NB4 (cell line): ENCODE measurements at regions not wholly inside any gene's neighbourhood (a gene's known extent, or its start where the extent isn't known, plus 50 kb on each side); places are given as distances from the start of the nearest gene placed in this dataset.
A peak's percentile ranks its signal among the peaks of the same experiment; 100 is the strongest.

Experiments used
- DNase-seq: peaks from one replicate; pipeline ENCODE4 v3.0.0; 2010; ENCODE audit warnings: low read depth
- H3K4me3 ChIP-seq: one replicate; pipeline ENCODE4 v1.5.1; 2011; ENCODE audit warnings: mild to moderate bottlenecking, low read depth, low read length, moderate library complexity
- CTCF ChIP-seq: IDR thresholded peaks from one replicate; pipeline ENCODE4 v1.5.1; 2012; ENCODE audit warnings: low read depth, low read length
- MAX ChIP-seq: IDR thresholded peaks from 2 replicates; pipeline ENCODE4 v1.6.1; 2011; ENCODE audit warnings: low read depth, low read length
- MYC ChIP-seq: IDR thresholded peaks from 2 replicates; pipeline ENCODE4 v1.6.1; 2011; ENCODE audit warnings: low read depth, low read length
- POLR2A ChIP-seq: IDR thresholded peaks from 2 replicates; pipeline ENCODE4 v1.6.1; 2011; ENCODE audit warnings: mild to moderate bottlenecking; ENCODE audit not compliant: insufficient read length; ENCODE audit errors: extremely low read depth

GRCh38 chr3:5510300-5510699, 322.8 kb downstream of the EDEM1 start:
- H3K4me3 ChIP-seq = no peak overlapping the region
- DNase-seq = no peak
- no peak for TF ChIP-seq CTCF
- TF ChIP-seq MYC = no peak

- no peak for TF ChIP-seq MAX
- DNase-seq = no peak
- no peak overlapping the region for H3K4me3 ChIP-seq
Observed at GRCh38 chr3:5517921-5518320, 330.4 kb downstream of the EDEM1 start.

GRCh38 chr3:5520237-5520636, 332.7 kb downstream of the EDEM1 start:
- H3K4me3 ChIP-seq = no peak overlapping the region
- no peak for TF ChIP-seq MAX
- no peak for TF ChIP-seq POLR2A
- TF ChIP-seq CTCF = no peak
- TF ChIP-seq MYC = no peak
- DNase-seq = peak; percentile 15

- H3K4me3 ChIP-seq = no peak overlapping the region
- no peak for DNase-seq
- no peak for TF ChIP-seq POLR2A
Observed at GRCh38 chr3:5523125-5523524, 335.6 kb downstream of the EDEM1 start.

GRCh38 chr3:5531039-5531438, 343.5 kb downstream of the EDEM1 start:
- H3K4me3 ChIP-seq = no peak overlapping the region
- no peak for DNase-seq
- TF ChIP-seq MYC (no peak), POLR2A (no peak), MAX (no peak), CTCF (no peak)

GRCh38 chr3:5531741-5532290, 344.3 kb downstream of the EDEM1 start:
- TF ChIP-seq CTCF (no peak), MAX (no peak), POLR2A (no peak), MYC (no peak)
- no peak overlapping the region for H3K4me3 ChIP-seq
- DNase-seq = no peak

GRCh38 chr3:5540532-5540931, 353.0 kb downstream of the EDEM1 start:
- TF ChIP-seq POLR2A (no peak), MAX (no peak), MYC (no peak), CTCF (no peak)
- H3K4me3 ChIP-seq = no peak overlapping the region
- no peak for DNase-seq
